HG03521 (cell line): ENCODE measurements at regions not wholly inside any gene's neighbourhood (a gene's known extent, or its start where the extent isn't known, plus 50 kb on each side); places are given as distances from the start of the nearest gene placed in this dataset.
"Not testable (repeated sequence)": the region's sequence is repeated elsewhere in the genome, so short reads cannot be mapped to it uniquely, and the experiment has no call there.

Experiments used
- ATAC-seq: cut with Tn5 transposase; IDR thresholded peaks from one replicate; pipeline ENCODE4 v1.9.1; 2021; ENCODE audit warnings: mild to moderate bottlenecking, moderate library complexity; ENCODE audit not compliant: unreplicated experiment

GRCh38 chr18:11468617-11469016 lies 140.8 kb upstream of the SLC35G4 start:
- no peak for ATAC-seq

GRCh38 chr18:11468120-11468519 lies 141.3 kb upstream of the SLC35G4 start:
- no peak for ATAC-seq

GRCh38 chr18:11467611-11468010 lies 141.8 kb upstream of the SLC35G4 start:
- ATAC-seq = no peak

- no peak for ATAC-seq
These were observed 145.3 kb upstream of the SLC35G4 start for GRCh38 chr18:11464129-11464528.

- ATAC-seq = no peak
These were observed 150.9 kb upstream of the SLC35G4 start for GRCh38 chr18:11458447-11458846.

GRCh38 chr18:11457853-11458252 lies 151.5 kb upstream of the SLC35G4 start:
- not testable (repeated sequence) for ATAC-seq

- ATAC-seq = no peak
These were observed 155.4 kb upstream of the SLC35G4 start for GRCh38 chr18:11454040-11454439.

GRCh38 chr18:11444169-11444568 lies 165.2 kb upstream of the SLC35G4 start:
- ATAC-seq = not testable (repeated sequence)

- no peak for ATAC-seq
These were observed 172.3 kb upstream of the SLC35G4 start for GRCh38 chr18:11437046-11437445.

GRCh38 chr18:11432360-11432811 lies 177.0 kb upstream of the SLC35G4 start:
- ATAC-seq = no peak

- ATAC-seq = no peak
These were observed 179.5 kb upstream of the SLC35G4 start for GRCh38 chr18:11429876-11430275.

GRCh38 chr18:11425211-11425610 lies 184.2 kb upstream of the SLC35G4 start:
- no peak for ATAC-seq

GRCh38 chr18:11419338-11419737 lies 190.1 kb upstream of the SLC35G4 start:
- ATAC-seq = no peak

- no peak for ATAC-seq
These were observed 196.6 kb upstream of the SLC35G4 start for GRCh38 chr18:11412811-11413210.

GRCh38 chr18:11411048-11411447 lies 198.3 kb upstream of the SLC35G4 start:
- no peak for ATAC-seq

GRCh38 chr18:11408555-11409065 lies 200.8 kb upstream of the SLC35G4 start:
- ATAC-seq = no peak

GRCh38 chr18:11407940-11408339 lies 201.5 kb upstream of the SLC35G4 start:
- ATAC-seq = no peak

GRCh38 chr18:11405804-11406203 lies 203.6 kb upstream of the SLC35G4 start:
- no peak for ATAC-seq

GRCh38 chr18:11400703-11401102 lies 208.7 kb upstream of the SLC35G4 start:
- ATAC-seq = no peak

- no peak for ATAC-seq
These were observed 210.8 kb upstream of the SLC35G4 start for GRCh38 chr18:11398625-11399024.

GRCh38 chr18:11392980-11393885 lies 216.2 kb upstream of the SLC35G4 start:
- no peak for ATAC-seq

GRCh38 chr18:11392292-11392691 lies 217.1 kb upstream of the SLC35G4 start:
- ATAC-seq = no peak
